IMR-90 (cell line): ENCODE measurements at regions not wholly inside any gene's neighbourhood (a gene's known extent, or its start where the extent isn't known, plus 50 kb on each side); places are given as distances from the start of the nearest gene placed in this dataset.

Experiments
- ATAC-seq: fragments of 200-7000 bp; cut with Tn5 transposase; 2 replicates; pipeline ENCODE4 v1.9.1; 2020; ENCODE audit warnings: low read depth, mild to moderate bottlenecking, moderate library complexity
- BruUV-seq: library from RNA; stranded (reverse); fragments of 400-500 nt; replicated peaks from 2 replicates; lab custom pipeline; 2021; lab: Mats Ljungman, UMichigan
- CTCF ChIA-PET: fragments of 300-600 bp; formaldehyde crosslinking; extraction: SDS; loops from one replicate; lab custom pipeline; 2021; ENCODE audit warnings: antibody characterized with exemption; lab: Yijun Ruan, JAX
- POLR2A ChIA-PET: fragments of 300-600 bp; sonication (Branson Sonifier 250); formaldehyde crosslinking; loops from one replicate; lab custom pipeline; 2022; ENCODE audit warnings: antibody characterized with exemption; ENCODE audit not compliant: unreplicated experiment; lab: Charles Lee
- DNase-seq: peaks from one replicate; pipeline ENCODE4 v3.0.0; 2013
- H2AFZ ChIP-seq: replicated peaks from 2 replicates; pipeline ENCODE3; 2013; ENCODE audit warnings: low read length, mild to moderate bottlenecking; ENCODE audit not compliant: poor library complexity
- H2AK5ac ChIP-seq: 2 replicates; pipeline ENCODE4 v1.6.1; 2013; ENCODE audit warnings: low read depth, low read length, inconsistent platforms
- H2AK9ac ChIP-seq: replicated peaks from 2 replicates; pipeline ENCODE3; 2013; ENCODE audit warnings: mild to moderate bottlenecking, low read depth, low read length, moderate library complexity; ENCODE audit not compliant: poor library complexity
- H2BK120ac ChIP-seq: 2 replicates; pipeline ENCODE4 v1.6.1; 2013; ENCODE audit warnings: low read depth, low read length, inconsistent platforms
- H2BK15ac ChIP-seq: 3 replicates; pipeline ENCODE4 v1.6.1; 2013; ENCODE audit warnings: low read depth, low read length, inconsistent platforms
- H2BK20ac ChIP-seq: 2 replicates; pipeline ENCODE4 v1.6.1; 2013; ENCODE audit warnings: low read depth, mild to moderate bottlenecking, inconsistent platforms, low read length, moderate library complexity
- H2BK5ac ChIP-seq: 2 replicates; pipeline ENCODE4 v1.6.1; 2013; ENCODE audit warnings: mild to moderate bottlenecking, low read depth, low read length, inconsistent platforms; ENCODE audit not compliant: poor library complexity, severe bottlenecking
- H3K14ac ChIP-seq: replicated peaks from 2 replicates; pipeline ENCODE4 v1.6.1; 2013; ENCODE audit warnings: low read depth, low read length, inconsistent platforms
- H3K18ac ChIP-seq: 2 replicates; pipeline ENCODE4 v1.6.1; 2013; ENCODE audit warnings: low read depth, low read length, control low read depth
- H3K23ac ChIP-seq: 2 replicates; pipeline ENCODE4 v1.6.1; 2013; ENCODE audit warnings: low read depth, low read length, inconsistent platforms
- H3K27ac ChIP-seq: 2 replicates; pipeline ENCODE4 v1.5.1; 2013; ENCODE audit warnings: mild to moderate bottlenecking, control low read depth, low read length; ENCODE audit not compliant: insufficient read depth
- H3K27me3 ChIP-seq: 2 replicates; pipeline ENCODE4 v1.6.1; 2013; ENCODE audit warnings: low read length; ENCODE audit not compliant: control insufficient read depth, insufficient read depth
- H3K36me3 ChIP-seq: 2 replicates; pipeline ENCODE4 v1.6.1; 2013; ENCODE audit warnings: low read length, mixed read lengths; ENCODE audit not compliant: control insufficient read depth, insufficient read depth
- H3K4ac ChIP-seq: 2 replicates; pipeline ENCODE4 v1.6.1; 2013; ENCODE audit warnings: low read depth, low read length, inconsistent platforms
- H3K4me1 ChIP-seq: 2 replicates; pipeline ENCODE4 v1.6.1; 2013; ENCODE audit warnings: low read length, mixed read lengths; ENCODE audit not compliant: control insufficient read depth, insufficient read depth
- H3K4me2 ChIP-seq: 2 replicates; pipeline ENCODE4 v1.6.1; 2013; ENCODE audit warnings: low read depth, mild to moderate bottlenecking, control low read depth, low read length, moderate library complexity
- H3K4me3 ChIP-seq: 2 replicates; pipeline ENCODE4 v1.5.1; 2013; ENCODE audit warnings: low read depth, mild to moderate bottlenecking, control low read depth, low read length, moderate library complexity; ENCODE audit not compliant: insufficient read depth
- H3K56ac ChIP-seq: 2 replicates; pipeline ENCODE4 v1.6.1; 2013; ENCODE audit warnings: low read length, inconsistent platforms; ENCODE audit not compliant: insufficient read depth; ENCODE audit errors: extremely low read depth
- H3K79me1 ChIP-seq, 2 experiments: 2 replicates each; pipeline ENCODE4 v1.6.1; 2013; ENCODE audit warnings: low read length in 2 of 2, inconsistent platforms in 1 of 2, low read depth in 1 of 2
- H3K9ac ChIP-seq: 2 replicates; pipeline ENCODE4 v1.6.1; 2013; ENCODE audit warnings: low read depth, low read length, control low read depth
- H3K9me1 ChIP-seq: 2 replicates; pipeline ENCODE4 v1.6.1; 2013; ENCODE audit warnings: low read length, inconsistent platforms; ENCODE audit not compliant: insufficient read depth
- H3K9me3 ChIP-seq: 2 replicates; pipeline ENCODE4 v1.6.1; 2013; ENCODE audit warnings: low read length; ENCODE audit not compliant: control insufficient read depth, insufficient read depth
- H4K20me1 ChIP-seq: 2 replicates; pipeline ENCODE4 v1.6.1; 2013; ENCODE audit warnings: low read length, inconsistent platforms; ENCODE audit not compliant: insufficient read depth
- H4K5ac ChIP-seq: 2 replicates; pipeline ENCODE4 v1.6.1; 2013; ENCODE audit warnings: mild to moderate bottlenecking, low read depth, low read length, control low read depth
- H4K8ac ChIP-seq, 2 experiments: 2 replicates each; pipeline ENCODE4 v1.6.1; 2013; ENCODE audit warnings: low read depth in 2 of 2, low read length in 2 of 2, control low read depth in 1 of 2, inconsistent platforms in 1 of 2
- H4K91ac ChIP-seq: 2 replicates; pipeline ENCODE4 v1.6.1; 2013; ENCODE audit warnings: low read depth, low read length, inconsistent platforms; ENCODE audit not compliant: insufficient read depth
- CEBPB ChIP-seq: IDR thresholded peaks from 2 replicates; pipeline ENCODE4 v1.6.1; 2012; ENCODE audit warnings: low read depth, low read length, improper control_type of control experiment
- MAFK ChIP-seq: IDR thresholded peaks from 2 replicates; pipeline ENCODE4 v1.6.1; 2012; ENCODE audit warnings: low read depth, low read length, improper control_type of control experiment
- NFE2L2 ChIP-seq: fragments of 150-350 bp; IDR thresholded peaks from 2 replicates; pipeline ENCODE4 v1.6.1; 2016; ENCODE audit warnings: low read depth, mild to moderate bottlenecking, low read length
- WGBS, 2 experiments: methylation state at CpG; one replicate each; pipeline versions ENCODE4 v1.1.5 to v1.1.7; 2013; ENCODE audit warnings: missing lambda C conversion rate in 2 of 2; ENCODE audit not compliant: insufficient read length in 1 of 2; ENCODE audit errors: extremely low coverage in 2 of 2; 5-methylcytosine and 5-hydroxymethylcytosine counted together
- dilution Hi-C: fragments of 300-500 bp; cut with HindIII; formaldehyde crosslinking; loops from one replicate; pipeline ENCODE4 v1.14.3; 2018; ENCODE audit warnings: low sequenced_read_pairs; ENCODE audit not compliant: unreplicated experiment
- in situ Hi-C: fragments of 300-500 bp; cut with MboI; formaldehyde crosslinking; loops from 3 replicates; pipeline ENCODE4 v1.14.3; 2019; ENCODE audit warnings: low sequenced_read_pairs, inconsistent platforms, mixed read lengths
- intact Hi-C: fragments of 100-400 bp; cut with micrococcal nuclease; formaldehyde crosslinking; loops from 2 replicates; pipeline ENCODE4 v1.10.0; 2022

DNA sequence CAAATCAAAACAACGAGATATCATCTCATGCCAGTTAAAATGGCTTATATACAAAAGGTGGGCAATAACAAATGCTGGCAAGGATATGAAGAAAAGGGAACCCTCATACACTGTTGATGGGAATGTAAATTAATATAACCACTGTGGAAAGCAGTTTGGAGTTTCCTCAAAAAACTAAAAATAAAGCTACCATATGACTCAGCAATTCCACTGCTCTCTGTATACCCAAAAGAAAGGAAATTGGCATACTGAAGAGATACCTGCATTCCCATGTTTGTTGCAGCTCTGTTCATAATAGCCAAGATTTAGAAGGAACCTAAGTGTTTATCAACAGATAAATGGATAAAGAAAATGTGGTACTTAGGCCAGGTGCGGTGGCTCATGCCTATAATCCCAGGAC, 124.8 kb downstream of the MSTN start:
- Histone ChIP-seq H3K4ac (peak overlapping the region; percentile 41; the same call in 1 of the 2 replicates), H4K8ac (peak overlapping the region; percentile 57 to 79; a peak in 3 of 4 replicates), H3K36me3 (no peaks in the 10 kb centered on the region), H3K27me3 (no peaks in the 10 kb centered on the region), H2BK15ac (peak overlapping the region; percentile 50; the same call in 1 of the 3 replicates), H3K79me1 (no peaks in the 10 kb centered on the region), H4K5ac (peak overlapping the region; percentile 35; the same call in 1 of the 2 replicates), H3K27ac (peak overlapping the region; percentile 55), H4K20me1 (no peaks in the 10 kb centered on the region), H3K56ac (no peak overlapping the region), H2BK5ac (peak overlapping the region; percentile 79), H2AFZ (no peak overlapping the region), H2AK5ac (peak overlapping the region; percentile 60; the same call in 1 of the 2 replicates), H3K4me3 (no peak overlapping the region), H3K9ac (no peak overlapping the region), H3K9me1 (no peaks in the 10 kb centered on the region), H2BK120ac (peak overlapping the region; percentile 80; the same call in 1 of the 2 replicates), H3K18ac (peak overlapping the region; percentile 84; the same call in 1 of the 2 replicates), H4K91ac (peak overlapping the region; percentile 66), H3K4me1 (no peaks in the 10 kb centered on the region; the same call in 1 of the 2 replicates), H3K23ac (no peak overlapping the region), H3K14ac (no peak overlapping the region; the same call in 1 of the 2 replicates), H2BK20ac (peak overlapping the region; percentile 85; the same call in 1 of the 2 replicates), H2AK9ac (no peak overlapping the region), H3K4me2 (no peak overlapping the region), H3K9me3 (peaks cover 28% of the 10 kb centered on the region)
- intact Hi-C loops (no loop called here), in situ Hi-C loops (no loop called here), dilution Hi-C loops (no loop called here)
- ChIA-PET POLR2A (no interaction called here), CTCF (no interaction called here)
- no peak for ATAC-seq
- TF ChIP-seq CEBPB (no peak), NFE2L2 (peak; percentile 85), MAFK (peak; percentile 44; the same call in 1 of the 2 replicates)
- no TSS peak for BruUV-seq
- WGBS, 2 experiments, result 83% methylated on average over 1 of the region's 2 CpGs; no CpG with 5 or more reads in 1 of the 2 experiments
- peak; percentile 12 for DNase-seq
